GM19372 (cell line): ENCODE measurements at regions not wholly inside any gene's neighbourhood (a gene's known extent, or its start where the extent isn't known, plus 50 kb on each side); places are given as distances from the start of the nearest gene placed in this dataset.
"Not testable (repeated sequence)": the region's sequence is repeated elsewhere in the genome, so short reads cannot be mapped to it uniquely, and the experiment has no call there.

Source experiments
- ATAC-seq: cut with Tn5 transposase; IDR thresholded peaks from one replicate; pipeline ENCODE4 v1.9.1; 2021; ENCODE audit warnings: mild to moderate bottlenecking, low read depth, moderate library complexity; ENCODE audit not compliant: unreplicated experiment

GRCh38 chr14:29982171-29982570, 54.5 kb upstream of the PRKD1 start:
- no peak for ATAC-seq

- ATAC-seq: no peak
Observed at GRCh38 chr14:29982993-29983392, 55.3 kb upstream of the PRKD1 start.

DNA sequence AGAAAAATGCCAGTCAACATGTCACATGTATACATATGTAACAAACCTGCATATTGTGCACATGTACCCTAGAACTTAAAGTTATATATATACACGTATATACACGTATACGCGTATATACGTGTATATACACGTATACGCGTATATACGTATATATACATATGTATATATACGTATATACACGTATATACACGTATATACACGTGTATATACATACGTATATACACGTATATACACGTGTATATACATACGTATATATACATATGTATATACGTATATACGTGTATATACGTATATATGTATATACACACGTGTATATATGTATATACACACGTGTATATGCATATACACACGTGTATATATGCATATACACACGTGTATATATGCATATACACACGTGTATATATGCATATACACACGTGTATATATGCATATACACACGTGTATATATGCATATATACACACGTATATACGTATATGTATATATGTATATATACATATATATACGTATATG, 62.8 kb upstream of the PRKD1 start:
- ATAC-seq: not testable (repeated sequence)

- no peak for ATAC-seq
Observed at GRCh38 chr14:29990993-29991392, 63.3 kb upstream of the PRKD1 start.

DNA sequence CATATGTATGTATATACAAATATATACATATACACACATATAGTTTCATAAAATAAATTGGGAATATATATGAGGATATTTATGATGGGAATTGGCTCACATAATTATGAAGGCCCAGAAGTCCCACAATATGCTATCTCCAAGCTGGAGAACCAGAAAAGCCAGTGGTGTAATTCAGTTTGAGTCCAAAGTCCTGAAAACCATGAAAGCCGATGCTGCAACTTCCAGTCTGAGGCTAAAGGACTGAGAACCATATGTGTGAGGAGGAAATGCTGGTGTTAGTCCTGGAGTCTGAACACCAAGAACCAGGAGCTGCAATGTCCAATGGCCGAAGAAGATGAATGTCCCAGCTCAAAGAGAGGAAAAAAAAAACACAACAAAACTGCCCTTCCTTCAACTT, 65.5 kb upstream of the PRKD1 start:
- no peak for ATAC-seq

GRCh38 chr14:29999013-29999539, 71.4 kb upstream of the PRKD1 start:
- no peak for ATAC-seq

DNA sequence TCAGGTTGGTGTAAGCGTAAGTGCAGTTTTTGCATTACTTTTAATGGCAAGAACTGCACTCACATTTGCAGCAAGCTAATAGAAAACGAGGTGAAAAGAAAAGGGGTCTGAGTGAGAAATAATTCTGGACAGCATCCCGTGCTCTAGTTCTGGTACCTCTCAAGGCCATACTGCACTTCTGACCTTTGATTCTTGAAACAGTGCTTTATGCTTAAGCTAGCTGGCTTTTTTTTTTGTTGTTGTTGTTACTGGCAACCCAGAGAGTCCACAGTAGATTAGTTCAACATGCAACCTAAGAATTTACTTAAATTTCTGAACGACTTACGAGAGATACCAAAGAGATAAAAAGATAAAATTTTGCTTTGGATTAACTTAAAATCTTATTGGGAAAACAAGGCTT, 75.2 kb upstream of the PRKD1 start:
- no peak for ATAC-seq

GRCh38 chr14:30005114-30005808, 77.6 kb upstream of the PRKD1 start:
- no peak for ATAC-seq

- ATAC-seq: no peak
Observed at GRCh38 chr14:30006695-30007094, 79.0 kb upstream of the PRKD1 start.

- ATAC-seq: no peak
Observed at GRCh38 chr14:30015489-30015888, 87.8 kb upstream of the PRKD1 start.

GRCh38 chr14:30016002-30016401, 88.4 kb upstream of the PRKD1 start:
- ATAC-seq: no peak

DNA sequence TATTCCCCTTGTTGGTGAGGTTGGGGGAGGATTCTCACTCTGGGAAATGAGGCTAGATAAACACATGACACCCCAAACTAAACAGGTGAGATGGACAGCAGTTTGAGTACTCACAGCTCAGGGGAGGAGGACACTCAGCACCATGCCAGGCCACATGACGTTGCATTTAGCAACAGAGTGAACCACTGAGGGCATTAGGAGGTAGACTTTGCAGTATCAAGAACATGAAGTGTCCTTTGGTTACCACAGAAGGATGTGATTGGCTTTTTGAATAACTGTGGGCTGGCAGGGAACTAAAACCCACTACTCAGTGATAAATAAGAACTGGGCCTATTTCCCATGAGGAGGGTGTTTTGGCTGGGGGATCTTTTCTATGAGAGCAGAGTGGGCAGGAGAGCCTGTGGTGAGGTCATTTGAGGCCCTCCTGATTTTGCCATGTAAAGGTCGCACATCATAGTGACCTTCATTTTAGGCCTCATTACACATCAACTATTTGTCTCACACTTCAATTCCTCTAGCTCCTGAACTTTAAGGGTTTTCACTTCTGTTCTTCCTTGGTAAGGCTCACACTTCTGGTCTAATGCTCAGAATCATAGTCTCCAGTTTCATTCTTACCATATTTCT, 89.8 kb upstream of the PRKD1 start:
- ATAC-seq: no peak

- no peak for ATAC-seq
Observed at GRCh38 chr14:30020271-30020670, 92.6 kb upstream of the PRKD1 start.

DNA sequence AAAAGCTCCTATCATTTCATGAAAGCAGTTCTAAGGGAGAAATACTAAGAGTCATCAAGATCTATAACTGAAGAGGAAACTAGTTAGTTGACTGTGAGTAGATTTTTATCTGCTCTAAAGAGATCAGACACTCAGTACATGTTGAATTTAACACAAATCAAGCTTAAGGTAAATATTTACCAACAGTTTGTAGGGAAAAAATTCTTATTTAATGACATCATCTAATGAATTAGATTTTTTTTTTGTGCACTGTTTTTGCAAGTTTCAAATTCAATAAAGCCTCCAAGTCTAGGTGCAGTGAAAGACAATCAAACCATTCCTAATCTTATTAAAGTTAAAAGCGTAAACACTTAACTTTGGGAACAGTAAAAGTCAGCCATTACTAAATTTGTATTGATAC, 93.0 kb upstream of the PRKD1 start:
- no peak for ATAC-seq

DNA sequence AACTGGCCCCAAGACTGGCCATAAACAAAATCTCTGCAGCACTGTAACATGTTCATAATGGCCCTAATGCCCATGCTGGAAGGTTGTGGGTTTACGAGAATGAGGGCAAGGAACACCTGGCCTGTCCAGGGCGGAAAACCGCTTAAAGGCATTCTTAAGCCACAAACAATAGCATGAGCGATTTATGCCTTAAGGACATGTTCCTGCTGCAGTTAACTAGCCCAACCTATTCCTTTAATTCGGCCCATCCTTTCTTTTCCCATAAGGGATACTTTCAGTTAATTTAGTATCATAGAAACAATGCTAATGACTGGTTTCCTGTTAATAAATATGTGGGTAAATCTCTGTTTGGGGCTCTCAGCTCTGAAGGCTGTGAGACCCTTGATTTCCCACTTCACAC, 95.7 kb upstream of the PRKD1 start:
- not testable (repeated sequence) for ATAC-seq

DNA sequence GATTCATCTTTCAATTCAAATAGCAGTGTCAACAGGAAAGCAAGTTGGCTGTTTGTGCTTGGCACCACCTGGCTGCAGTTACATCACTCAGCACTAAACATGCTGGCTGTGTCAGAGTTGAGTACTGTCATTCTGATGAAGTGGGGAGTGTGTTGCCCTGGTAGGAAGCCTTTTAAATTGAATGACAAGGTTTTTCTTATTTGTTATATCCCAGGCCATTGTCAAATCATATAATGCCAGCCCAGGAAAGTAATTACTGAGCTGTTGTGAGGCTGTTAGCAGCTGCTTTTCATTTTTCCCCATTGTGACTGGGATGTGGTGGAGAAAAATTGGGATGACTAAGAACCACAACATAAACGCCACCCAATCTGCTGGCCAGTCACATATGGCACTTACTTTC, 106.5 kb upstream of the PRKD1 start:
- ATAC-seq: no peak

DNA sequence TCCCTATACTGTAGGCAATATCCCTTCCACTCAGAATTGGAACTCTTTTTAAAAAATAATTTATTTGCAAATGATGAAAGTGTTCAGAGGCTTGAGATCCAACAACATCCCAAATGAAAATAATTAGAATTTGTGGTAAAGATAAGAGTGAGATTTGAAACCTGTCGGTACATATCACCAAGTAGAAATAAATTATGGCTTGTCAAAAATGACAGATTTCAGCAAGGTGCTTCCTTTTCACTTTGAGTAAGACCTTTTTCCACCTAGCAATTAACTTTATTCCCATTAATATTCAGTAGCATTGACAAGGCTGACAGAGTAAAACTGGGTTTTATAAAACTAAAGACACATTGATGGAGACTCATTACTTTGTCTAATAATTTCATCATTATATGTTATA, 107.7 kb upstream of the PRKD1 start:
- ATAC-seq: no peak

- no peak for ATAC-seq
Observed at GRCh38 chr14:30045720-30046119, 118.1 kb upstream of the PRKD1 start.

DNA sequence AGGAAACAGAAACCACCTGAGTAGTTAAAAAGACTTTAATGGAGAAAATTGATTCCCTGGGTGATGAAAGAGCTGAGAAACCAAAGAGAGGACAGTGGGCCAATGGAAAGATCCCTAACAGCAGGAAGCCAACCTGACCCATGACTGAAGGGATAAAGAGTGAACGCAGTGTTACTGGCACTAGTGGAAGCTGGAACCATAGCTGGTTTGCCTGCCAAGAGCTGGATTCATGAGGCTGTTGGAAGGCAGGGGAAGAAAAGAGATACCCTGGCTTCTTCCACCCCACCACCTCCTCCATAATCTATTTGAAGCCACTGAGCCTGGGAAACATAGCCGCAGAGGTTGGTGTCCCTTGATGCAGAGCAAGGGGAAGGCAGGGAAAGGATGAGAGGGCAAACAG, 125.5 kb upstream of the PRKD1 start:
- no peak for ATAC-seq

DNA sequence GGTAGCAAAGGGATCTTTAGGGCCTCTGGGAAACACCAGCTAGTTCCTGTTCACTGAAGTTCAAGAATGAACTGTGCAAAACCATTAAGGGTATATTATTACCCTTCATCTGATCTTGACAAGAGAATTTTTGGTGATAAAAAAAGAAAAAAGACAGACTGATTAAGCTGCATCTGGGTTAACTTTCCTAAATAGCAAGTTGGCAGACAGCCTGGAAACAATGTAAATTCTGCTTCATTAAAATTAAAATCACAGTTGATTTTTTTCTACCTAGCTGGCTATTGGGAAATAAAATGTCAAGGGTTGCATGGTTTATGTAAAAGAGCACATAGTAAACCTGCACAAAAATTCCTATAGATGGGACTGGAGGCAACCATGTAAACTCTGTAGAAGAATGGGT, 126.6 kb upstream of the PRKD1 start:
- ATAC-seq: no peak

- no peak for ATAC-seq
Observed at GRCh38 chr14:30058401-30058800, 130.8 kb upstream of the PRKD1 start.

DNA sequence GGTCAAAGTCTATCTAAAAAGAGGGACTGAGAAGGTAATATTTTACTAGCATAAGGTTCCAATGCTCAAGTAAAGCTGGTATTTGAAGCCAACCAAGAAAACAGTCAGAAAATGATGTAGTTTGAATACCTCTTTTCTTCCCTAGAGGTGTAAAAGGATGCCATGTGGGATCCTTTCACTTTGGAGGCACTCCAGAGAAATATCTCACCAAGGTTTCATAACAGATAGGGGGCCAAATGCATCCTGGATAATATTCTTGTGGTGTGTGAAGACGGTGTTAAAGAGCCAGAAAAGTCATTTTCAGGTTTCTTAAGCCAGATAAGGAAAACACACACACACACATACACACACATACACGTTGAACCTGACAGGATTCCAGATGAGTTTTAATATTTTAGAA, 136.1 kb upstream of the PRKD1 start:
- ATAC-seq: no peak
